Keratinocyte (primary cell): ENCODE measurements at regions not wholly inside any gene's neighbourhood (a gene's known extent, or its start where the extent isn't known, plus 50 kb on each side); places are given as distances from the start of the nearest gene placed in this dataset.

Experiments
- DNase-seq: peaks from one replicate; pipeline ENCODE4 v3.0.0-alpha.2; 2011; ENCODE audit warnings: low read depth, missing footprints, low spot score
- FAIRE-seq: peaks from 2 replicates; lab custom pipeline; 2011; peaks lifted over from hg19 to GRCh38; lab: Jason Lieb, UNC
- H2AFZ ChIP-seq: 2 replicates; pipeline ENCODE4 v1.6.0; 2012; ENCODE audit warnings: low read length, control low read depth, inconsistent platforms; ENCODE audit not compliant: control insufficient read depth
- H3K27ac ChIP-seq: 2 replicates; pipeline ENCODE4 v1.5.1; 2011; ENCODE audit warnings: low read length; ENCODE audit not compliant: control insufficient read depth, insufficient read depth
- H3K27me3 ChIP-seq: 3 replicates; pipeline ENCODE4 v1.6.0; 2011; ENCODE audit warnings: low read length; ENCODE audit not compliant: control insufficient read depth, insufficient read depth; ENCODE audit errors: extremely low read depth
- H3K36me3 ChIP-seq, 2 experiments: 2 replicates in 1 of 2; 3 replicates in 1 of 2; pipeline ENCODE4 v1.5.1; 2011; ENCODE audit warnings: low read length in 2 of 2, mild to moderate bottlenecking in 1 of 2; ENCODE audit not compliant: control insufficient read depth in 2 of 2, insufficient read depth in 2 of 2; ENCODE audit errors: extremely low read depth in 1 of 2
- H3K4me1 ChIP-seq: 3 replicates; pipeline ENCODE4 v1.5.1; 2011; ENCODE audit warnings: low read length; ENCODE audit not compliant: control insufficient read depth, insufficient read depth; ENCODE audit errors: extremely low read depth
- H3K4me2 ChIP-seq: 3 replicates; pipeline ENCODE4 v1.6.0; 2011; ENCODE audit warnings: low read depth, low read length; ENCODE audit not compliant: control insufficient read depth, insufficient read depth; ENCODE audit errors: extremely low read depth
- H3K4me3 ChIP-seq, 3 experiments: fragments of 200-600 bp in 1 of 3; sonication (generic) in 1 of 3; 2 replicates in 2 of 3; 3 replicates in 1 of 3; pipeline ENCODE4 v1.5.1; 2011 to 2016; ENCODE audit warnings: low read length in 3 of 3, mild to moderate bottlenecking in 3 of 3, control low read depth in 2 of 3, inconsistent platforms in 1 of 3, low read depth in 1 of 3, mixed read lengths in 1 of 3, mixed run types in 1 of 3, moderate library complexity in 1 of 3; ENCODE audit not compliant: control insufficient read depth in 2 of 3, insufficient read depth in 2 of 3; ENCODE audit errors: extremely low read depth in 1 of 3
- H3K79me2 ChIP-seq: 2 replicates; pipeline ENCODE4 v1.6.0; 2012; ENCODE audit warnings: low read length; ENCODE audit not compliant: control insufficient read depth, insufficient read depth
- H3K9ac ChIP-seq: 3 replicates; pipeline ENCODE4 v1.6.0; 2011; ENCODE audit warnings: low read length; ENCODE audit not compliant: control insufficient read depth, insufficient read depth; ENCODE audit errors: extremely low read depth
- H3K9me1 ChIP-seq: 3 replicates; pipeline ENCODE4 v1.6.0; 2011; ENCODE audit warnings: low read length; ENCODE audit not compliant: control insufficient read depth, insufficient read depth; ENCODE audit errors: extremely low read depth
- H3K9me3 ChIP-seq: 2 replicates; pipeline ENCODE4 v1.5.1; 2012; ENCODE audit warnings: low read depth, low read length; ENCODE audit not compliant: control insufficient read depth
- H4K20me1 ChIP-seq: 3 replicates; pipeline ENCODE4 v1.6.0; 2011; ENCODE audit warnings: low read length; ENCODE audit not compliant: control insufficient read depth, insufficient read depth; ENCODE audit errors: extremely low read depth
- CTCF ChIP-seq, 3 experiments: IDR thresholded peaks in 1 of 3; conservative IDR thresholded peaks in 1 of 3; optimal IDR thresholded peaks in 1 of 3; 2 replicates in 2 of 3; 3 replicates in 1 of 3; pipeline versions ENCODE3 to v1.5.1; 2011; ENCODE audit warnings: low read length in 3 of 3, mild to moderate bottlenecking in 3 of 3, moderate library complexity in 2 of 3, control low read depth in 1 of 3, inconsistent platforms in 1 of 3; ENCODE audit not compliant: insufficient read depth in 2 of 3; ENCODE audit errors: extremely low read depth in 1 of 3
- EZH2 ChIP-seq: IDR thresholded peaks from one replicate; pipeline ENCODE4 v1.6.1; 2012; ENCODE audit warnings: inconsistent platforms, mild to moderate bottlenecking, low read length, moderate library complexity
- dilution Hi-C: fragments of 300-500 bp; cut with MboI; formaldehyde crosslinking; loops from one replicate; pipeline ENCODE4 v1.7.0; 2020; ENCODE audit warnings: low sequenced_read_pairs; ENCODE audit not compliant: extremely low pct_ligation_motif_present

- H3K27ac ChIP-seq = no peak overlapping the region
- H3K27me3 ChIP-seq = no peaks in the 10 kb centered on the region
- FAIRE-seq (no peak), DNase-seq (no peak)
- H4K20me1 ChIP-seq = no peaks in the 10 kb centered on the region
- H3K9ac ChIP-seq = no peak overlapping the region
- no peak overlapping the region for H3K4me3 ChIP-seq
- no peak overlapping the region for H3K4me2 ChIP-seq
- no peak overlapping the region for H2AFZ ChIP-seq
- no peaks in the 10 kb centered on the region for H3K79me2 ChIP-seq
- no peaks in the 10 kb centered on the region for H3K36me3 ChIP-seq
- H3K4me1 ChIP-seq = no peaks in the 10 kb centered on the region
- TF ChIP-seq CTCF (optimal IDR thresholded peaks at IDR 0.05 in 1 of 3, IDR thresholded peaks at IDR 0.05 in 1 of 3, conservative IDR thresholded peaks at IDR 0.05 in 1 of 3; ENCODE audit: extremely low read depth in 1 of 3, insufficient read depth in 2 of 3, low read length in 3 of 3) (no peak), EZH2 (no peak)
- dilution Hi-C loops = no loop called here
- H3K9me1 ChIP-seq = no peaks in the 10 kb centered on the region
- H3K9me3 ChIP-seq = no peaks in the 10 kb centered on the region
These were observed 447.5 kb upstream of the DCN start for GRCh38 chr12:91630083-91630482.

- no peaks in the 10 kb centered on the region for H4K20me1 ChIP-seq
- no peak overlapping the region for H3K27ac ChIP-seq
- DNase-seq (no peak), FAIRE-seq (no peak)
- H3K79me2 ChIP-seq = no peaks in the 10 kb centered on the region
- no peaks in the 10 kb centered on the region for H3K9me3 ChIP-seq
- H3K4me2 ChIP-seq = no peak overlapping the region
- no peaks in the 10 kb centered on the region for H3K9me1 ChIP-seq
- dilution Hi-C loops = no loop called here
- no peak overlapping the region for H3K9ac ChIP-seq
- H3K4me1 ChIP-seq = no peaks in the 10 kb centered on the region
- H2AFZ ChIP-seq = no peak overlapping the region
- H3K36me3 ChIP-seq = no peaks in the 10 kb centered on the region
- TF ChIP-seq CTCF (optimal IDR thresholded peaks at IDR 0.05 in 1 of 3, IDR thresholded peaks at IDR 0.05 in 1 of 3, conservative IDR thresholded peaks at IDR 0.05 in 1 of 3; ENCODE audit: extremely low read depth in 1 of 3, insufficient read depth in 2 of 3, low read length in 3 of 3) (no peak), EZH2 (no peak)
- H3K27me3 ChIP-seq = no peaks in the 10 kb centered on the region
- H3K4me3 ChIP-seq = no peak overlapping the region
These were observed 446.8 kb upstream of the DCN start for GRCh38 chr12:91629440-91629839.
